HG02973 (cell line): ENCODE measurements at regions not wholly inside any gene's neighbourhood (a gene's known extent, or its start where the extent isn't known, plus 50 kb on each side); places are given as distances from the start of the nearest gene placed in this dataset.
"Not testable (repeated sequence)": the region's sequence is repeated elsewhere in the genome, so short reads cannot be mapped to it uniquely, and the experiment has no call there.

Experiments used
- ATAC-seq: cut with Tn5 transposase; IDR thresholded peaks from one replicate; pipeline ENCODE4 v1.9.1; 2021; ENCODE audit warnings: moderate library complexity; ENCODE audit not compliant: unreplicated experiment

DNA sequence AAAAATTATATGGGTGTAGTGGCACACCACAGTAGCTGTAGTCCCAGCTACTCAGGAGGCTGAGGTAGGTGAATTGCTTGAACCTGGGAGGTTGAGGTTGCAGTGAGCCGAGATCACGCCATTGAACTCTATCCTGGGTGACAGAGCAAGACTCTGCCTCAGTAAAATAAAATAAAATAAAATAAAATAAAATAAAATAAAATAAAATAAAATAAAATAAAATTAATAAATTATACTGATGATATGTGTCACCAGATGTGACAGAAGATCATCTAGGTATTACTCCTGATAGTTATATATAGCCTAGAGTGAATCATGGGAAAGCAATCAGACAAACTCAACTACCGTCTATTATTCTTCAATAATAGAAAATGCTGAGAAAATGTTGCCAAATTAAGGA is 972.5 kb downstream of the MRPL39 start:
- ATAC-seq = no peak

- ATAC-seq = no peak
Measured at GRCh38 chr21:24628536-24628935, 978.7 kb downstream of the MRPL39 start.

DNA sequence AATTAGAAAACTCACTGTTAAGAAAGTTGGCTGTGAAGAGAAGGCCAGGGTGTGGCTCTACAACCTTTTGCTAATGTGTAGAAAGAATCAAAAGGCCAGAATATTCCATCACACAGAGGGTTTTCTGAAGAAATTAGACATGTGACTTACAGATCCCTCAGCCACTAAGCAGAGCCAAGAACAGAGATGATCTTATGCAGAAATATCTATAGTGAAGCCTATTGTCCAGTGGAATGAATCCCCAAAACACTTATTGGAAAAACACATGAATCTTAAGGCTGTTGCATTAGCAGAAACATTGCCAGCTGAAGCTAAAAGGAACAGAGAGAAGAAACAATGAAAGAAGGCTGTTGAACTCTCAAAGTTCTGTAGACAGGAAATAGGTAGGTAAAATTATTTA is 979.2 kb downstream of the MRPL39 start:
- ATAC-seq = no peak

DNA sequence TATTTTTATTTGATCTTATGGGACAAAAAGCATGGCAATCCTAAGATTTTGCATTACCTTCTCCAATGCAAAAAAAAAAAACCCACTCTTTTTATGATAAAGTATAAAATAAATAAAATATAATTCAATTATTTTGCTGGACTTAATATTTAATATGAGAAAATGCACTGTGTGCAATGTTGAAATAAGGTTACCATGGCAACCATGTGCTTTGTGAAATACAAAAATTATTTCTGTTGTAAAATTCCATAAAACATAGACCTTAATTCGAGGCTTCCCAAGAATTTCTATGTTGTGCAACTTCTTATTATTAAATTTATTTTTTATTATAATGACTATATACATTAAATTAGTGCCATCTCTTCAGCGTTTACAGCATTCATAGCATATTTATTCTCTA is 989.5 kb downstream of the MRPL39 start:
- ATAC-seq = no peak

DNA sequence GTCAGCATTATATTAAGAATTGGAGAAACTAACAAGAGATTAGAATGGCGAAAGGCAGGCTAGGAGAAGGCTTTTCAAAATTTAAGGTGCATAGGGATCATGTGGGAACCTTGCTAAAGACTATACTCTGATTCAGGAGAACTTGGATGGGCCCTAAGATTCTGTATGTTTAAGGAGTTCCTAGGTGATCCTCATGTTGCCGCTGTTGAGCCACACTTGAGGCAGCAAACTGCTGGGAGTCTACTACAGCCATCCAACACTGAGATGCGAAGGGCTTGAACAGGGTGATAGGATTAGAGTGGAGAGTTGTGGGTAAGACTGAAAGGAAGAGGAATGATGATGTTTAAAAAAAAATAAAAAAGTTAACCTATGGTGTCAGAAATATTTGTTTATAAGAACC is 1013.2 kb downstream of the MRPL39 start:
- ATAC-seq = no peak

DNA sequence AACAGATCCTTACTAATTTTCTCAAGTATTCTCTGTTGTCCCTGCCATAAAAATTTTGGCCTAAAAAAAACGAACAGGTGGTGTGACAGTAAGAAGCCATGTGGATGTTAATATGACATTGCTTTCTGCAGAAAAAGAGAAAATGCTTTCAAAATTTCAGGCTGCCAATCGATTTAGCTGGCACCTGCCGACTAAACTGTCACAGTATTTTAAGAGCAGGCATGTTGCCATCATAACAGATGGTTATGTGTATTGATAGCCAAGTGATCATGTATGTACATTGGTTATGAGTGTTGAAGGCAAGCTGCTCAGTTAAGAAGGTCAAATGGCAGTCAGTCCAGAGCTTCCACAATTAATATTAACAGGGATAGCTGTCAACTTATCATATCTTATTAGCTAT is 1017.0 kb downstream of the MRPL39 start:
- no peak for ATAC-seq

DNA sequence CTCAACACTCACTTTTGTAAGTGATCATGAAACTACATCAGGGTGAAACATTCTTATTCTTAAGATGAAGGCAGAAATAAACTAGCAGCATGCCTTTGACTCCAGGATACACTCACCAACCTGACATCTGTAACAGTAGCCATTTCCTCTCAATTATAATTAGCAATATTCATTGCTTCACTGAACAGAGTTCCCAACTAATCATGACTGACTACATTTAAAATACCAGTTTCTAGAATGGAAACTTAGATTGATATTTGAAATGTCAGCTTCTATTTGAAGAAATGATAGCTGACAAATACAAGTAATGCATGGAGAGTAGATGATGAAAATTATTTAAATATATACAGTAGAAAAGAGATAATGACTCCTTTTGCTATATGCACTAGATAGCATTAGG is 1023.8 kb downstream of the MRPL39 start:
- ATAC-seq = no peak

- ATAC-seq = no peak
Measured at GRCh38 chr21:24577301-24577700, 1030.0 kb downstream of the MRPL39 start.

- no peak for ATAC-seq
Measured at GRCh38 chr21:24561291-24561690, 1046.0 kb downstream of the MRPL39 start.

GRCh38 chr21:24552491-24552890 is 1054.8 kb downstream of the MRPL39 start:
- no peak for ATAC-seq

GRCh38 chr21:24545807-24546361 is 1061.4 kb downstream of the MRPL39 start:
- ATAC-seq = no peak

DNA sequence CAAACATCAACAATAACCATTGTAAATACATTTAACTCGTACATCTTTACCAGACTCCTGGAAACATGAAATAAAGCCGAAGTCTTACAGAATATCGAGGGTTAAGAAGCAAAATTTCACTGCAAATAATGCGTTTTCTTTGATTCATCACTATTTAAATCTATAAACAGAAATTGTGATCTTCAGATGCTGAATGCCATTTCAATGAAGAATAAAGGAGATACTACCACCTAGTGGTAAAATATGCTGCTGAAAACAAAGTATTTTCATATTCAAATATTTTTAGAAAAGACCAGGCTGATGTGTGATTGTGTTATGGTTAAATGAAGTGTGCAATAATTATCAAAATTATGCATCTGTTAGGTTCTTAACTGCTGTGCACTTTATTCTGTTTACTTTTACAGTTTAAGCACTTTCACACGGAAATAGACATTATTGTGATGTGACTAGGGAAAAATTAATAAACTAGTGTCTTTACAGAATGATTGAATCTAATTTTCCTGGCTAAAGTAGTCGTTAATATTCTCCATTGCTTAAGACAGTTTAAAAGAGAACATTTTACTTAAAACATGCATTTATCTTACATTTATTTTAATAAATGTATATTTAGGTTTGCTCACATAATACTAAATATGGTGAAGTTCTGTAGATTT is 1093.1 kb downstream of the MRPL39 start:
- ATAC-seq = no peak

- ATAC-seq = no peak
Measured at GRCh38 chr21:24509131-24509530, 1098.2 kb downstream of the MRPL39 start.

- no peak for ATAC-seq
Measured at GRCh38 chr21:24486973-24487372, 1120.3 kb downstream of the MRPL39 start.

GRCh38 chr21:24483361-24483760 is 1123.9 kb downstream of the MRPL39 start:
- not testable (repeated sequence) for ATAC-seq

GRCh38 chr21:24470852-24471251 is 1136.4 kb downstream of the MRPL39 start:
- ATAC-seq = no peak

GRCh38 chr21:24456358-24456757 is 1150.9 kb downstream of the MRPL39 start:
- no peak for ATAC-seq

DNA sequence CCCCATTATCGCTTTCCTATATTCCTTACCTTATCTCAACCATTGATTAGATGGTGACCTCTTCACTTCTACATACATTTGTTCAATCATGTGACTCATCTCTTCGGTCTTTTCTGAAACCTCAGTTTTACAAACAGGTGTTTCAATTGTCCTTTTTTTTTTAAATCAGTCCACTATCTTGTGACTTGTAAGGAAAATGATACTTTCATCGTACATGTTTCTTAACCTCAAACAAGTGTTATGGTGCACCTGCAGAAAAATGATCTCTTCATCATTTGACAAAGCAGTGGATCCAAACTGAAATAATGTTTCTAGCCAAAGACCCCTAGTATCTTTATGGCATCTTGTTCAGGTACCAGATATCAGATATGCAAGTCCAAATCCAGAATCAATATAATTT is 1157.2 kb downstream of the MRPL39 start:
- no peak for ATAC-seq

DNA sequence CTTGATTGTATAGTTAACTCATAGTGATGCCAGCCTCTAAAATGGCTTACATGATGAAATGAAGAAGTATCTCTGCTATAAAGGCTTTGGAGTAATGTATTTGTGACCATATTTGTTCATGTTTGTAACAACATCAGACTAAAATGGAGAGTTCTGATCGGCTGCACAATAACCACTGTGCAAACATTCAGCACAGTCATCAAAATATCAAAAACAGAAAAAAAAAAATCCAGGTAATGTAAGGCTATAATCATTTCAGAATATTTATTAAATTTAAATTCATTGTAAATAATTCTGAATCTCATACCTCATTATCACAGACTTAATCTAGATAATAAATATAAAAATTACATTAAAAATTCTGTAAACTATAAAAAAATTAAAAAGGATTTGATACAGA is 1161.8 kb downstream of the MRPL39 start:
- ATAC-seq = no peak

- no peak for ATAC-seq
Measured at GRCh38 chr21:24444736-24445135, 1162.5 kb downstream of the MRPL39 start.

GRCh38 chr21:24436236-24436635 is 1171.0 kb downstream of the MRPL39 start:
- no peak for ATAC-seq

- ATAC-seq = peak; percentile 90
Measured at GRCh38 chr21:24428591-24429199, 1178.6 kb downstream of the MRPL39 start.

DNA sequence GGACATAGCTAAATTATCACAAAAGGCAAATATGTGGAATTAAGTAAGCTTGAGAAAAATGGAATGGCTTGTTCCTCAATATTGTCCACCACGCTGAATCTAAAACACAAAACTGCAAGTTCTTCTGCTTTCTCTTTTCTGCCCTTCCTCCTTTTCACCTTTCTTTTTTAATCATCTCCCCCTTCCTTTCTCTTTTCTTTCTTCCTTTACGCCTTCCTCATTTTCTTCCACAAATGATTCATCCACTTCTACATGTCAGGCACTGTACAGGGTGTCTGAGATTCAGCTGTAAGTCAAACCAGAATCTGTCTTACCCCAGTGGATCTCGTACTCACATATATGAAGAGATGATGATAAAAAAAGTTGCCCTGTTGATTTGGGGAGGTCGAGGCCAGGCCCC is 1182.5 kb downstream of the MRPL39 start:
- no peak for ATAC-seq
